Left colon (tissue), 2 donors: ENCODE measurements at regions not wholly inside any gene's neighbourhood (a gene's known extent, or its start where the extent isn't known, plus 50 kb on each side); places are given as distances from the start of the nearest gene placed in this dataset.
"Not testable (repeated sequence)": the region's sequence is repeated elsewhere in the genome, so short reads cannot be mapped to it uniquely, and the experiment has no call there.

ENCODE experiments used
- ATAC-seq: fragments of 200-7000 bp; cut with Tn5 transposase; one replicate; pipeline ENCODE4 v1.9.1; 2020; ENCODE audit warnings: mild to moderate bottlenecking, moderate library complexity
- DNase-seq, 2 donors: peaks; one replicate each; pipeline ENCODE4 v3.0.0-alpha.2; 2020
- intact Hi-C, 2 donors: fragments of 100-400 bp; cut with DNase I in 1 of 2; cut with micrococcal nuclease in 1 of 2; formaldehyde crosslinking; loops; one replicate each; pipeline versions ENCODE4 v1.11.2 to v1.14.0; 2022; cut with DNase I, micrococcal nuclease
- donor health status: DM: no; HTN: no; CAD: no.
- donor health status: DM: yes; HTN: yes; CAD: no.

DNA sequence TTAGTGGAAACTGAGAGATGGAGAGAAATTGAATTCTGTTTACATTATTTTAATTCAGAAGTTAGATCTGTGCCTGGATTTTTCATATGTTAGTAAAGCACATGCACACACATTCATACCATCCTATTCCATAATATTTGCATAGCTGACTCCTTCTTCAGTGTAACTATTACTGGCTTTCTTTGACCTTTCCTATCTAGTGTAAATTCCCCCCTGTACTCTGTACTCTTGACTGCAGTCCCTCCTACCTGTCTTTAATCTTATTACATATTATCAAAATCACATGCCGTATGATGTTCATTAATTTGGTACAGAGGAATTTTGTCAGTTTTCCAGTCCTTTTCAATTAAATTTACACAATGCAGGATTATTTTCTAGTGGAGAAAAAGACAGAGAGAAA, 417.0 kb upstream of the SOX5 start:
- no peak for DNase-seq
- ATAC-seq = no peak
- intact Hi-C loops = no loop called here

DNA sequence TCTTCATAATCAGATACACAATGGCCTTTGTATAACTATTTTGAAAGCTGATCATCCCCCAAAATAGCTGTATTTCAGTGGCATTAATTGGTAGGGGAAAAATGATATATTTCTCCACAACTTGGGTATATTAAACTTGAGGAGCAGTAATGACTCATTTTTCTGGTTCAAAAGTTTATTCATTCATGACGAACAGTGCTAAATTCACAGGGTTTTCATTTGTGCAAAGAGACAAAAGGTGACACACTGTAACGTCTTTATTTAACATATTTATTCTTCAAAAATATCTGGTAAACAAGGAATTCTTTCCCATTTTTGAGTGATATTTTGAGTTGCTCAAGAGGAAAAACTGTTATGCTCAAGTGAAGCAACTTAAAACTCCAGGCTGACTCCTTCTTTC, 415.5 kb upstream of the SOX5 start:
- no peak for ATAC-seq
- DNase-seq = no peak
- intact Hi-C loops = no loop called here

DNA sequence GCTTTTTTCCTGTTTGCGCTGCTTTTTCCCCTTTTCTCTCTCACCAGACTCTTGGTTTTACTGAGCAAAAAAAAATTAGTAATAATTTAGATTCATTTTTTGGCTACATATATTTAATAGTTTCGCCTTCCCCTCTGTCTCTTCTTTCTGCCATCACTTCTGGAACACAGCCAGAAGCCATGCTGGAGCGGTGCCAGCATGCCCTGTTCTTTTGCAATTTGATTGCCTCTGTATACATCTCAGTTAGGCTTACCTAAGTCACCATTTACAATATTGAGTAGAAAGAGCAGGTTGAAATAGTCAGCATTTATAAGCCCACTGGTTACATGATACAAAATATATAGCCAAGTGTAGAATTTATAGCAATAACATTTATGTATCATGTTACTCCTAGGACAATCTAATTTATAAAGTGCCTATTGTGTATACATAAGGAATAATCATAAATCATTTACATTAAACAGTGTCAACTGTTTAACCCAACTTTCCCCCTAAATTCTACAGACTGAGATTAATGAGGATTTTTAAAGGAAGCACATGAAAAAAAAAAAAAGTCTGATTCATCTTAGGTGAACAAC, 413.8 kb upstream of the SOX5 start:
- intact Hi-C loops = no loop called here
- ATAC-seq (no peak), DNase-seq (no peak)

DNA sequence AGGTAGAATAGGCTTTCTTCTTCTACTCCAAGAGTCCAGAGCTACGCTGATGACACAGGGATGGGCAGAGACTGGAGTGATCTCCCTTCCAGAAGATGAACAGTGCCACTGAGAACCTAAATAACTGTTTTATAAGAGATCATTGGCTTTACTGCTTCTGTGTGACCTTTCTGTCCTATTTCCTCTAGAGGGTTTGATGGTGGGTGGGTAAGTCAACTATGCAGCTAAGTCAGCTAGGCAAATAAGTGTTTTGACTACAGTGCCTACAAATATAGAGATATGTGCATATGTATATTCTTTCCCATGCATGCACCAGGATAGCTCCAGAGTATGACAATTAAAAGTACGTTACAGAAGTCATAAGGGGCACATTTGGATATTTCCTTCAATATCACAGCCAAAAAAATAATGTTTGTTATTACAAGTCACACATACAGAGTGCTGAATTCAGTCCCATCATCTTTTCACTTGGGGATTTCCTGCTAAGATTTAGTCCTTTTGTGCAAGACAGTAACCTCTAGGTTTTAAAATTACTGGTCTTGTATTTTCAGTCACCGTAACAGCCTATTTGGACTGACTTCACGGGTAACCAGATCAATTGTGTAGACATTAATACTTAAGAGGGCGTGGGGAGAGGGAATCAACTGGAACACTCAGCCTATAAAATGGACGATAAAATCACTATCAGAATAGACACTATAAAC, 412.6 kb upstream of the SOX5 start:
- no peak for ATAC-seq
- intact Hi-C loops = no loop called here

DNA sequence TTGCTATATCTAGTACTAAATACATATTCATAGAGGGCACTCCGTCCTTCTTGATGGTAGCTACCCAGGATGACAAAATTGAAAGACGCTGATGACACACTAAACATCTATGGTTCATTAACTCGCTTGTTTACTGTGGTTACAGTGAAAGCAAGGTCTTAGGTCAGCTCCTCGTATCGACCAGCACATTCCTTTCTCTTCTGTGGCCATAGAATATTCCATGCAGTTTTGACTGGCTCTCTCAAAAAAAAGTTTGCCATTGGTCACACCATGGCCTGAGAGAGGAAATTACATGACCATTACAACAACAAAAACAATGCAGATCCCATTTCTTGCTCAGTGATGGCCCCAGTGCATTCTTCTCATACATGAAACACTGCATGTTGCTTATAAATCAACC, 411.4 kb upstream of the SOX5 start:
- intact Hi-C loops = no loop called here
- ATAC-seq (no peak), DNase-seq (no peak)

More for the DNA sequence above, 412.6 kb upstream of the SOX5 start:
- no peak for DNase-seq

DNA sequence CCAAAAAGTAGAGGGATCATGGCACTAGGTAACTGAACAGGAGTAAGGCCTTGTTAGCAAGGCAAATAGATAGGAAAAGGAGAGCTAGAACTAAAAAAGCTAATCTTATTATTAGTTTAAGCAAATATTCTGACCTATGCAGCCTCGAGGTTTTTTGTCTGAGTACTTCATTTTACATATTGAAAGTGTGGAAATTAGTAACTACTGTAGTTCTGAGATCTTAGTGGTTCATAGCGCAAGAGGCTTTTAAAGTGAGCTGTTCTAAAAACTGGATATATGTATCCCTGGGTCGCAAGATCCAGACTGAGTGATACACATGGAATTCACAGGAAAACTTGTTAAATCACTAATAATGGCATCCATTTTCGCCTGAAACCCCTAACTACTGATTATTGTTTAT, 411.0 kb upstream of the SOX5 start:
- no peak for ATAC-seq
- no peak for DNase-seq
- intact Hi-C loops = no loop called here

DNA sequence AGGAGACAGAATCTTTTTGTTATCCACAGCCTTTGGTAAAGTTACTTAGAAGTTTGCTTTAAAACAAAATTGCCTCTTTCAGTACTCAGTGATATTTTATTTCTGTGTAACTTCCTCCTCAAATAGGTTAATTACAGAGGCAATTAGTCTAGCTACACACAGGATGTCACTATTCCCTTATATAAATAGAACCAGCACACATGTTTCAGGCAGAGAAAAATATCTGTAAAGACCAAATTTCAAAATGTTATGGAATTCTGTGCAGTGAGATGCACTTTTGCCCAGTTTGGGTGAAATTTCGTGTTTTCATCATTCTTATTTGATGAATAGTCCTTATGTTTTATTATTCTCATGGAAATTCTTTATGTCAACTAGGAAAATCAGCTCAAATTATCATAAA, 410.6 kb upstream of the SOX5 start:
- intact Hi-C loops = no loop called here
- ATAC-seq = no peak

DNA sequence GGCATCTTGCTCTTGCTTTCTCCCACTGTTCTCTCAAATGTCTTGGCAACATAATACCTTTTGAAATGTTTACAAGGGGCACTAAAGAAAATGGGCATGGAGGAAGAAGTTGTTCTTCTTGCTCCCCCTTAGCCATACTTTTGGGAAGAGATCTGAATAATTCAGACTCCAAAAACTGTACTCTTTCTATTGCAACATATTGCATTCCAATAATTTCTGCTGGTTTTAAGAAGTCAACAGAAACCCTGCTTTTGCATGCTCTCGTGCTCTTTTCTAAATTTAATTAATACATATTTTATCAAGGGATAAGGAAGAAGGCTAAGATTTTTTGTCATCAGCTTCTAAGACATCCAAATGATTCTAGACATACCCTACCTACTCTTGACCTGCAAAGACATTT, 409.9 kb upstream of the SOX5 start:
- DNase-seq (no peak), ATAC-seq (no peak)
- intact Hi-C loops = no loop called here

More for the DNA sequence above, 410.6 kb upstream of the SOX5 start:
- DNase-seq = no peak

DNA sequence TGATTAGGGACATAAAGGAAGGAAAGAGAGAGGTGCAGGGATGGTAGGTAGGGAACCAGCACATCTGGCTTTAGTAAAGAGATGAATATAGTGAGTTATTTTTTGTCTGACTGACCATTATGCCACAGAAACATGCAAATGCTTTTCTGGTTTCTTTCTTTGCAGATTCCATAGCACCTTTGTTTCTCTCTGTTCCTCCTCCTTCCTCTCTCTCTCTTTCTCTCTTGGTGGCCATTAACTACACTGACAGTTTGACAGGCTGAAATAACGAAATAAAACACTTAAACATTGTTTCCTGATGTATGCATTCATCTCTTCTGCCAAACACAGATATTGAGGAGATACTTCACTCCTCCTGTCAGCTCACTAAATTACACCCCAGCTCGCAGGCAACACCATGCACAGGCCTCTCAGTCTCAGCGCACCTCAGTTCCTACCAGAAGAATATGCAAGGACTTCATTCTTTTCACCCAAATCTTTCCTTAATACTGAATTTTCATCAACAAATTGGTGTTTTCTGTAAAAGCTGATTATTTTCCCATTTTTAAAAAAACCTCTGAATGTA, 406.9 kb upstream of the SOX5 start:
- intact Hi-C loops = no loop called here

DNA sequence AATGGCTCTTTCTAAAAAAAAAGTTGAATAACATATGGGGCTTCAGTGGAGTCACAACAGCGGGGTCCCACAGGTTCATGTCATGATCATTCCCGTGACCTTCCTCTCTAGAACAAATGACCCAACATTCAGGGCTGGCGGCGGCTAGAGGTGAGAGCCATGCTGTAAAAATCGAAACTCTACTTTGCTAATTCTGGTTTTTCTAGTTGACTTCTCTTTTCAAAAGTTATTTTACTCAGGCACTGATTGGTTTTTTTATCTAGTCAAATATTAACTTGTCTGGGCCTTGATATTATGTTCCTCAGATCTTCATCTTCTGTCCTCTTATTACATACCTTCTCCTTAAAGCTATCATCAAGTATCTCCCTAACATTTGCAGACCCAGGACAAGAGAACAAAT, 402.9 kb upstream of the SOX5 start:
- ATAC-seq = no peak
- no peak for DNase-seq
- intact Hi-C loops = no loop called here

More for the DNA sequence above, 406.9 kb upstream of the SOX5 start:
- DNase-seq (no peak), ATAC-seq (no peak)

DNA sequence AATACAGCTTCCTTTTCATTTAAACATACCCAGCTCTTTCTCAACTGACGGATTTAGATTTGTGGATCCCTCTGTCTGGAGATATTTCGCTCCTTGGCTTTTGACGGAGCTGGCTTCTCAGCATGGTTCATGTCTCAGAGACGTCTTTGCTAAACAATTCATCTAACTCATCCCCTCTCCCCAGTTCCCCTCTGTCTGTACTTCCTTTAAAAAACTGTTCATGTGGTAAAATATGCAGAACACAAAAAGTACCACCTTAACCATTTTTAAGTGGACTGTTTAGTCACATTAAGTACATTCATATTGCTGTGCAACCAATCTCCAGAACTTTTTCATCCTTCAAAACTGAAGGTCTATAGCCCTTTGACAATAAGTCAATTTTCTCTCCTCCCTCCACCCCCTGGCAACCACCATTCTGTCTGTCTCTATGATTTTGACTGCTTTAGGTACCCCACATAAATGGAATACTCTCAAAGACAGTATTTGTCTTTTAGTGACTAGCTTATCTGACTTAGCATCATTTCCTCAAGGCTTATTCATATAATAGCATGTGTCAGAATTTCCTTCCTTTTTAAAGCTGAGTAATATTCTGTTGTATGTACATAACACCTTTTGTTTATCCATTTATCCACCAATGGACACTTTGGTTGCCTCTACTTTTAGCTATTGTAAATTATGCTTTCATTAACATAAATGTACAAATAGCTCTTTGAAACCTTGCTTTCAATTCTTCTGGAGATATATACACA, 399.8 kb upstream of the SOX5 start:
- no peak for ATAC-seq
- intact Hi-C loops = no loop called here
- no peak for DNase-seq

DNA sequence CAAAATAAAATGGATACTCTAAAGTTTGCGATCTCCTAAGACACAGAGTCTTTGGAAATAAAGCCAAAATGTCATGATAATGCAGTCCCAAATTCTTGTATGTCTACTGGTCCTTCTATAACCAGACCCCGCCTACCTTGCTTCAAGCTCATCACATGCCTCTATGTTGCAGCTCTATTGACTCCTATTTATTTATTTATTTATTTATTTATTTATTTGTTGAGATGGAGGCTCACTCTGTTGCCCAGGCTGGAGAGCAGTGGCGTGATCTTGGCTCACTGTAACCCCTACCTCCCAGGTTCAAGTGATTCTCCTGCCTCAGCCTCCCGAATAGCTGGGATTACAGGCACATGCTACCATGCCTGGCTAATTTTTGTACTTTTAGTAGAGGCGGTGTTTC, 398.7 kb upstream of the SOX5 start:
- DNase-seq, ATAC-seq, intact Hi-C loops: not testable (repeated sequence)

DNA sequence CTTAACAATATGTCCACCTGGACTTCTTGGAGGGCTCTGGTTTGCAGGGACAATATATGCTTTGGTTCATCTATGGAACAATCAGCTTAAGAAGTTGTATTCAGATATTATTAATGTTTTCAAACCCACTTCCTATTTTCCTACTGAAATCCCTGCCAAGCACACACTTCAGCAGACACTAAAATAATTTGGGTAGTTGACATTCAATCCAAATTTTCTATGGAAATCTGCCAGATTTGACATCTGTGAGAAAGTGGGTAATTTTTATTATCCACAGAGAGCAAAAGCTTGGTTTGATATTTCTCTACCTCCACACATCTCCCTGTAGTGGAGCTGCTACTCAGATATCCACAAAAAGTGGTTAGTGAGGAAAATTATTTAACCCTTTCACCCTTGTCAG, 378.8 kb upstream of the SOX5 start:
- DNase-seq (no peak), ATAC-seq (no peak)
- intact Hi-C loops = no loop called here

DNA sequence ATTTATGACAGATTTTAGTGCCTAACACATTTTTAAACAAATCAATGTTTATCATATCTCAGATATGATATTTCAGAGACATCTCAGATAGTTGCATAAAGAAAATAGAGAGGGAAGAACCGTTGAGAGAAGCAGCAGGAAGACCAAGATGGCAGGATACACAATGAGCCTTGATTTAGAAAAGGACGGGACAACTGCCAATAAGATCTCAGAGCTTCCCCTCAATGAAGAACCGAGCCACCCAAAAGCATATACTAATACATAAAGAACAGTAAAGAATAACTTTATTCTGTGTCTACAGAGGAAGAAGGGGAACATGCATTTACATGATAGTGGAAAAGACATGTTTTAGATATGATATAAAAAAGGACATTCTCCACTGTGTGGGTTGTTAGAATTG, 375.9 kb upstream of the SOX5 start:
- ATAC-seq (no peak), DNase-seq (no peak)
- intact Hi-C loops = no loop called here

DNA sequence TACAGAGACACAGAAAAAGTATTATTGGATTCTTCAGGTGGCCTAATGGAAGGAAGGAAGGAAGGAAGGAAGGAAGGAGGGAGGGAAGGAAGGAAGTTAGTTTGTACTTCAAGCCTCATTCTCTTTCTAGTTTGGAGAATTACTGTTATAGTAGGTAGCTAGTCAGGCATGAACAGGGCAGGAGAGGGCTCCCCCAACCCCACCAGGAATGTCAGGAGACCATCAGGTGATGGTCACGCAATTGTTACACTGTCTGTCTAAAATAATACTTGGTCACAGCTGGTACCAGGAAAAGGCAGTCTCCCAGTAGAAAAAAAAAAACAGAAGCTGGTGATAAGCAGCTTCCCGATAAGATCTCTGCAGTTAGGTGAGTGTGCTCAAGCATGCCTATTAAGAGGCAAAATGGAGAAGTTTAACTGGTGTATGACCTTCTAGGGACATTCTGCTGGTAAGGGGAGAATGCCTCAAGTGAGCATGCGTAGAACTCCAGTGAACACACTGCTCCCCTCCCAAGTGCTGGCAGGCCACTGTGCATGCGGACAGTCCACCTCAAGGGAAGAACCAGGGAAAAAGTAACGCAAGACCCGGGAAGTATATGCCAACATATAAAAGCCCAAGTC, 358.4 kb upstream of the SOX5 start:
- ATAC-seq = no peak

DNA sequence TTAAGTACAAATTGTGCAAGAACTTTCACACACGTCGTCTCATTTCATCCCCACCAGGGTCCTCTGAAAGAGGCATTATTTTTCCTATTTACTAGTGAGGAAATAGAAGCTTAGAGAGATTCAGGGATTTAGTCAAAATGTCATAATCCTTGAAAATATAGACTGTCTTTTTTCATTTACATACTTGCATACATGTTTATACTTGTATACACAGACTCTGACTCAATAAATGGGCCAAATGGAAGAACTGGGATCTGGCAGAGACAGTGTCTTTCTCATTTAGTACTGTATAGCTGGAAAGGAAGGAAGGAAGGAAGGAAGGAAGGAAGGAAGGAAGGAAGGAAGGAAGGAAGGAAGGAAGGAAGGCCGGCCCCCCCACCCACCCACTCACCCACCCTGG, 357.7 kb upstream of the SOX5 start:
- ATAC-seq (no peak), DNase-seq (no peak)
- intact Hi-C loops = no loop called here

More for the DNA sequence above, 358.4 kb upstream of the SOX5 start:
- intact Hi-C loops = no loop called here
- DNase-seq = no peak

DNA sequence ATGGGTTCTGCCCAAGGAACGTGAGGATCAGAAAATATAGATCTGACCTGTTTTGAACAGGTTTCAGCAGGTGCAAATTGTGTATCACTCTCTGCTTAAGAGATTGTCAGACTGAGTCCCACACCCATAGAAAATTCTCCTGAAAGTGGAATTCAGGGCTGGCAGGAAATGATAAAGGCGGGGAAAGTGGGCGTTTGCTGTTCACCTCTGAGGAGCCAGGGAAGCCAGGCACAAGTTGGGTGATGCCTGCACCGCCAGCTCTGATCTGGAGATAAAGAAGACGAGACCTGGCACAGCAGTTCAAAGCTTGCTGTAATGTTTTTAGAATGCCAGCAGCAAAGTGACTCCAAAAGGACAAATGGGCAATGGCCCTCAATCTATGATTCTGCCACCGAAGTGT, 356.5 kb upstream of the SOX5 start:
- DNase-seq (no peak), ATAC-seq (no peak)
- intact Hi-C loops = no loop called here

DNA sequence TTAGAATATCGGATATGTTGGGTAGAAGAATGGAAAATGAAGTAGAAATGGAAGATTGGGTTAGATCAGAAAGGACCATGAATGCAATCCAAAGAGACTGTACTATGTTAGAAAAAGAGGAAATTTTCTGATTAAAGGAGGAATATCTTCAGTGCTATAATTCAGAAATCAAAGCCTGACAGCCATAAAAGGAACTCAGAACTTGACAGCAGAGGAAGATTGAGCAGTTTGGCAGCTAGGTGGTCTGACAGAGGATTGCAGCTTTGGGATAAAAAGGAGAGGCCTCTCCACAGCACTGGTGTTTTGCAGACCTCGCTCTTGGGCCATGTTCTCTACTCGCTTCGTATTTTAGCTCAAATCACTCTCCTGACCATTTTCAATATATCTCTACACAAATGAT, 354.8 kb upstream of the SOX5 start:
- DNase-seq (no peak), ATAC-seq (no peak)
- intact Hi-C loops = no loop called here

DNA sequence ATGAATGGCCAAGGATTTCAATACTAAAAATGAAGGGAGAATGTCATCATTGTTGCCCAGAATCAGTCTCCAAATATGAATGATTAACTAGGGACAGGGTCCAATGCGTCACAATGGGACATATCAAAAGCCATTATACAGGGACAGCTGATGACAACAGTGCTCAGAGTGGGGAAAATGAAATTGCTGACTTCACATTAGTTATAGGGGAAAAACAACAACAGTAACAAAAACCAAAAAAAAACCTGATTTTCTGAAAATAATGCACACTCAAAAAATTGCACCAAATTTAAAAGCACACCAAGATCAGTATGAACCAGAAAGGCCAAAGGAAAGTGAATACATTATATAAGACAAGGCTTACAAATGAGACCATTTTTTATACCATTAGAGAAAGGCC, 353.2 kb upstream of the SOX5 start:
- DNase-seq = no peak
- intact Hi-C loops = no loop called here
- no peak for ATAC-seq

DNA sequence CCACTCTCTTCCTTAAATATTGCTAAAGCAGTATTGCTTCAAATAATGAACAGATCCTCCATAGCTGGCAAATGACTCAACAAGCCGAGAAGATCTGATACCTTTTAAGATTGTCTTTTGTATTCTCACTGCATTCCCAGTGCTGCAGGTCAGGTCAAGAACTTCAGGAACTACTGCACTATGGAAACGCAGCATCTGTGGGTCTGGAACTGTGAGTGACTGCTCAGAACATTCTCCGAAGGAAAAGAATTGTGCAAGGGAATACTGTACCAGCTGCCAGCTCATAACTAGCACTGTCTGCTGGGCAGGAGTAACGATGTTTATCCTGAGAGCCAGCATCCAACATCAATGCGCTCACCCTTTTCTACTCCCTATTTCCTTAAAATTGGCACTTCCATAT, 348.0 kb upstream of the SOX5 start:
- DNase-seq (no peak), ATAC-seq (no peak)
- intact Hi-C loops = no loop called here
